K562 (cell line): ENCODE measurements at regions not wholly inside any gene's neighbourhood (a gene's known extent, or its start where the extent isn't known, plus 50 kb on each side); places are given as distances from the start of the nearest gene placed in this dataset.

Source experiments
- ARNT ChIP-seq, 2 experiments: fragments of 450-650 bp; IDR thresholded peaks; 2 replicates each; pipeline ENCODE4 v1.6.1; 2016; ENCODE audit warnings: mild to moderate bottlenecking in 1 of 2
- BRD4 ChIP-seq: fragments of 200-600 bp; sonication (generic); IDR thresholded peaks from 2 replicates; pipeline ENCODE4 v1.6.1; 2017; ENCODE audit warnings: inconsistent platforms
- CBFA2T3 ChIP-seq: fragments of 450-650 bp; IDR thresholded peaks from 2 replicates; pipeline ENCODE4 v1.6.1; 2017
- DIDO1 ChIP-seq: fragments of 450-650 bp; IDR thresholded peaks from 2 replicates; pipeline ENCODE4 v1.6.1; 2016; ENCODE audit warnings: low read depth, missing biosample characterization, missing genetic modification characterization
- HDAC1 ChIP-seq, 2 experiments: fragments of 450-650 bp; IDR thresholded peaks; 2 replicates each; pipeline ENCODE4 v1.6.1; 2016 to 2017; ENCODE audit warnings: inconsistent platforms in 1 of 2, mild to moderate bottlenecking in 1 of 2, moderate library complexity in 1 of 2
- JUN ChIP-seq, 2 experiments: sonication (generic) in 1 of 2; formaldehyde crosslinking in 1 of 2; IDR thresholded peaks; 2 replicates each; pipeline versions ENCODE4 v1.6.1 to v1.8.0; 2012 to 2022; ENCODE audit warnings: borderline replicate concordance in 2 of 2, mild to moderate bottlenecking in 2 of 2, improper control_type of control experiment in 1 of 2, low read depth in 1 of 2, low read length in 1 of 2, missing genetic modification reagents in 1 of 2
- MYBL2 ChIP-seq, 2 experiments: fragments of 450-650 bp in 1 of 2; sonication (generic) in 1 of 2; formaldehyde crosslinking in 1 of 2; IDR thresholded peaks; 2 replicates each; pipeline versions ENCODE4 v1.6.1 to v1.8.1; 2017 to 2022; ENCODE audit warnings: borderline replicate concordance in 1 of 2, inconsistent platforms in 1 of 2, low read depth in 1 of 2, mild to moderate bottlenecking in 1 of 2, missing genetic modification reagents in 1 of 2, moderate library complexity in 1 of 2
- PHF21A ChIP-seq: fragments of 450-650 bp; IDR thresholded peaks from 2 replicates; pipeline ENCODE4 v1.6.1; 2017; ENCODE audit warnings: low read depth, borderline replicate concordance
- PHTF2 ChIP-seq: fragments of 250-450 bp; sonication (Bioruptor Pico); IDR thresholded peaks from 2 replicates; pipeline ENCODE4 v1.5.0; 2021; ENCODE audit warnings: mild to moderate bottlenecking
- PTBP1 ChIP-seq: fragments of 200-400 bp; formaldehyde crosslinking; IDR thresholded peaks from 2 replicates; pipeline ENCODE4 v1.6.1; 2017; ENCODE audit warnings: low read depth, low read length
- RBM14 ChIP-seq: fragments of 200-400 bp; formaldehyde crosslinking; IDR thresholded peaks from 2 replicates; pipeline ENCODE4 v1.6.1; 2018; ENCODE audit warnings: low read depth, mild to moderate bottlenecking, low read length, moderate library complexity, borderline replicate concordance; ENCODE audit not compliant: insufficient read depth
- SMAD3 ChIP-seq: fragments of 450-650 bp; formaldehyde crosslinking; conservative IDR thresholded peaks from 2 replicates; pipeline ENCODE4 v1.4.0; 2020; ENCODE audit warnings: mild to moderate bottlenecking
- SREBF2 ChIP-seq: sonication (generic); formaldehyde crosslinking; IDR thresholded peaks from 2 replicates; pipeline ENCODE4 v1.4.0; 2020; ENCODE audit warnings: mild to moderate bottlenecking, missing genetic modification reagents
- TBP ChIP-seq: optimal IDR thresholded peaks from 2 replicates; pipeline ENCODE3; 2011; ENCODE audit warnings: low read depth, low read length, improper control_type of control experiment
- YY1 ChIP-seq, 3 experiments: IDR thresholded peaks; 2 replicates each; pipeline ENCODE4 v1.6.1; 2011; ENCODE audit warnings: low read length in 2 of 3, mild to moderate bottlenecking in 2 of 3, moderate library complexity in 2 of 3, borderline replicate concordance in 1 of 3, control low read depth in 1 of 3, low read depth in 1 of 3; ENCODE audit not compliant: insufficient read depth in 3 of 3, insufficient replicate concordance in 2 of 3, control insufficient read depth in 1 of 3, insufficient read length in 1 of 3; ENCODE audit errors: extremely low read depth in 1 of 3
- ZNF175 ChIP-seq: fragments of 200-800 bp; sonication (Bioruptor generic); IDR thresholded peaks from 2 replicates; pipeline ENCODE4 v1.6.1; 2016; ENCODE audit warnings: low read depth, mild to moderate bottlenecking, missing genetic modification characterization, missing compliant biosample characterization
- ZNF785 ChIP-seq: fragments of 250-450 bp; sonication (Bioruptor Pico); IDR thresholded peaks from 2 replicates; pipeline ENCODE4 v1.4.0; 2020; ENCODE audit warnings: mild to moderate bottlenecking
- ZNF830 ChIP-seq: fragments of 250-450 bp; sonication (Bioruptor Pico); IDR thresholded peaks from 2 replicates; pipeline ENCODE4 v1.5.0; 2021; ENCODE audit warnings: mild to moderate bottlenecking
- TF ChIP-seq, protein P1 (sequence below): fragments of 450-650 bp; IDR thresholded peaks from 2 replicates; pipeline ENCODE4 v1.6.1; 2018; ENCODE audit warnings: mild to moderate bottlenecking, low read depth; ENCODE audit not compliant: partially characterized antibody
- TF ChIP-seq, protein P2 (sequence below): fragments of 250-450 bp; sonication (Bioruptor Pico); IDR thresholded peaks from 2 replicates; pipeline ENCODE4 v1.6.1; 2021; ENCODE audit warnings: mild to moderate bottlenecking
- TF ChIP-seq, protein P3 (sequence below), 2 experiments: IDR thresholded peaks; 2 replicates each; pipeline ENCODE4 v1.6.1; 2011; ENCODE audit warnings: borderline replicate concordance in 1 of 2, control low read depth in 1 of 2, low read depth in 1 of 2, low read length in 1 of 2, mild to moderate bottlenecking in 1 of 2, mixed read lengths in 1 of 2, moderate library complexity in 1 of 2; ENCODE audit not compliant: insufficient read depth in 1 of 2, insufficient read length in 1 of 2, poor library complexity in 1 of 2, severe bottlenecking in 1 of 2; ENCODE audit errors: extremely low read depth in 1 of 2
- TF ChIP-seq, protein P4 (sequence below): sonication (generic); formaldehyde crosslinking; IDR thresholded peaks from 2 replicates; pipeline ENCODE4 v1.8.0; 2022; ENCODE audit warnings: missing genetic modification reagents, mild to moderate bottlenecking, borderline replicate concordance

DNA sequence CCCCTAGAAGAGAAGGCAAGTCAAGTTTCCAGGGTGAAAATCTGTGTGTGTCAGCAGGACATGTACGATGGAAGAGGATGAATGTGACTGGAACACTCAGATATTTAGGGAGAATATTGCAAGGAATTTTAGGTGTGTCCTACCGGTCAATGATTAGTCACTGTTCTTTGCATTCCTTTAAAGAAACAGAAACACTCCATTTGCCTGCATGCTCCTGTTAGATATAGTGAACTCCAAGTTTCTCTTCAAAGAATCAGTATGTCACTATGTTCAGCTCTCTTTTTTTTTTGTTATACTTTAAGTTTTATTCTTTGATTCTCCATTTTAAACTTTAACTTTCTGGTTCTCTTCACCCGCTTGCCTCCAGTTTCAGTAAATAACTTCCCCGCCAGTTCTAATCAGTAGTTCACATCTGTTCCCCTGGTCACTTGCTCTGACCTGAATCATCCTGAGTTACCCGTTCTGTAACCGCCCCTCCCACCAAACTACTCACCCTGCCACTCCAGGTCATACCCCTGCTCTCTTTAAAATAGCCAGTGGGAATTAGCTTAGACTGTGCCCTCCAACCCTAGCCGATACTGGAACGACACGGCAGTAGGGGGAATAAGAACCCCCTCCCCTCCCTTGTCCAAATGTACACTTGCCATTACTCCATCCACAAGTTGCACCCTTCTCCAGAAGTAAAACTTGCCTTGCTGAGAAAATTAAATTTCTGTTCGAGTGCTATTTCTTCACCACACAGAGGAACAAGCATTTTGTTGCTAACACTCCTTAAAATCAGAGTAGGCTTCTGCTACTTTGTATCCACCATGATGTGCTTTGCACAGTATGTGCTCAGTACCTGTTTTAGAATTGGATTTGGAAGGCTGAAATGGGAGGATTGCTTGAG lies 268.4 kb downstream of the METTL4 start (continued):
- TF ChIP-seq, protein P1, sequence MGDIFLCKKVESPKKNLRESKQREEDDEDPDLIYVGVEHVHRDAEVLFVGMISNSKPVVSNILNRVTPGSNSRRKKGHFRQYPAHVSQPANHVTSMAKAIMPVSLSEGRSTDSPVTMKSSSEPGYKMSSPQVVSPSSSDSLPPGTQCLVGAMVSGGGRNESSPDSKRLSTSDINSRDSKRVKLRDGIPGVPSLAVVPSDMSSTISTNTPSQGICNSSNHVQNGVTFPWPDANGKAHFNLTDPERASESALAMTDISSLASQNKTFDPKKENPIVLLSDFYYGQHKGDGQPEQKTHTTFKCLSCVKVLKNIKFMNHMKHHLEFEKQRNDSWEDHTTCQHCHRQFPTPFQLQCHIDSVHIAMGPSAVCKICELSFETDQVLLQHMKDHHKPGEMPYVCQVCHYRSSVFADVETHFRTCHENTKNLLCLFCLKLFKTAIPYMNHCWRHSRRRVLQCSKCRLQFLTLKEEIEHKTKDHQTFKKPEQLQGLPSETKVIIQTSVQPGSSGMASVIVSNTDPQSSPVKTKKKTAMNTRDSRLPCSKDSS: no peak
- TF ChIP-seq PTBP1: no peak
- TF ChIP-seq TBP: no peak
- TF ChIP-seq ZNF175 (CRISPR knock-in tag): 0 out of 2 replicates have a peak, but pooled peaks have one; percentile 68
- peak; percentile 59; the same call in 1 of the 2 replicates for TF ChIP-seq JUN (IDR thresholded peaks at IDR 0.05; ENCODE audit: borderline replicate concordance, low read depth, low read length)
- TF ChIP-seq JUN (CRISPR knock-in tag; IDR thresholded peaks at IDR 0.05; ENCODE audit: borderline replicate concordance): no peak
- TF ChIP-seq SREBF2: no peak
- TF ChIP-seq CBFA2T3: peak; percentile 88
- TF ChIP-seq, protein P2, sequence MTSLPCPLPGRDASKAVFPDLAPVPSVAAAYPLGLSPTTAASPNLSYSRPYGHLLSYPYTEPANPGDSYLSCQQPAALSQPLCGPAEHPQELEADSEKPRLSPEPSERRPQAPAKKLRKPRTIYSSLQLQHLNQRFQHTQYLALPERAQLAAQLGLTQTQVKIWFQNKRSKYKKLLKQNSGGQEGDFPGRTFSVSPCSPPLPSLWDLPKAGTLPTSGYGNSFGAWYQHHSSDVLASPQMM (CRISPR knock-in tag): no peak
- TF ChIP-seq, protein P3, sequence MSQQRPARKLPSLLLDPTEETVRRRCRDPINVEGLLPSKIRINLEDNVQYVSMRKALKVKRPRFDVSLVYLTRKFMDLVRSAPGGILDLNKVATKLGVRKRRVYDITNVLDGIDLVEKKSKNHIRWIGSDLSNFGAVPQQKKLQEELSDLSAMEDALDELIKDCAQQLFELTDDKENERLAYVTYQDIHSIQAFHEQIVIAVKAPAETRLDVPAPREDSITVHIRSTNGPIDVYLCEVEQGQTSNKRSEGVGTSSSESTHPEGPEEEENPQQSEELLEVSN (IDR thresholded peaks at IDR 0.05; ENCODE audit: borderline replicate concordance in 1 of 2, extremely low read depth in 1 of 2, insufficient read depth in 1 of 2, insufficient read length in 1 of 2, low read depth in 1 of 2, low read length in 1 of 2, poor library complexity in 1 of 2, severe bottlenecking in 1 of 2): peak; percentile 42 to 63
- TF ChIP-seq SMAD3 (CRISPR knock-in tag): no peak
- TF ChIP-seq ARNT (IDR thresholded peaks at IDR 0.05): peak; percentile 79 to 94; a peak in 3 of 4 replicates
- TF ChIP-seq DIDO1 (tag): no peak; the same call in 1 of the 2 replicates
- TF ChIP-seq ZNF830: no peak
- TF ChIP-seq ZNF785 (CRISPR knock-in tag): no peak
- TF ChIP-seq, protein P4, sequence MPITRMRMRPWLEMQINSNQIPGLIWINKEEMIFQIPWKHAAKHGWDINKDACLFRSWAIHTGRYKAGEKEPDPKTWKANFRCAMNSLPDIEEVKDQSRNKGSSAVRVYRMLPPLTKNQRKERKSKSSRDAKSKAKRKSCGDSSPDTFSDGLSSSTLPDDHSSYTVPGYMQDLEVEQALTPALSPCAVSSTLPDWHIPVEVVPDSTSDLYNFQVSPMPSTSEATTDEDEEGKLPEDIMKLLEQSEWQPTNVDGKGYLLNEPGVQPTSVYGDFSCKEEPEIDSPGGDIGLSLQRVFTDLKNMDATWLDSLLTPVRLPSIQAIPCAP (CRISPR knock-in tag): no peak
- TF ChIP-seq PHTF2 (CRISPR knock-in tag): no peak
- TF ChIP-seq PHF21A: no peak
- peak in 1 of 2 experiments; percentile 34; a peak in 1 of 4 replicates for TF ChIP-seq HDAC1 (IDR thresholded peaks at IDR 0.05)
- TF ChIP-seq YY1 (IDR thresholded peaks at IDR 0.05; ENCODE audit: borderline replicate concordance in 1 of 3, control insufficient read depth in 1 of 3, extremely low read depth in 1 of 3, insufficient read depth in 3 of 3, insufficient read length in 1 of 3, insufficient replicate concordance in 2 of 3, low read depth in 1 of 3, low read length in 2 of 3): no peak
- TF ChIP-seq BRD4: no peak
- TF ChIP-seq MYBL2 (IDR thresholded peaks at IDR 0.05; ENCODE audit: low read depth): peak; percentile 90
- TF ChIP-seq MYBL2 (CRISPR knock-in tag; IDR thresholded peaks at IDR 0.05; ENCODE audit: borderline replicate concordance): no peak
- TF ChIP-seq RBM14: no peak
